ENCODE measurements at regions not wholly inside any gene's neighbourhood (a gene's known extent, or its start where the extent isn't known, plus 50 kb on each side); places are given as distances from the start of the nearest gene placed in this dataset.

GRCh38 chr12:20044351-20044750, 324.0 kb upstream of the PDE3A start:
- DNase-seq: no peak
- no peaks in the 10 kb centered on the region for H3K36me3 ChIP-seq (replicated peaks)
- H3K27me3 ChIP-seq (replicated peaks): no peaks in the 10 kb centered on the region
- TF ChIP-seq, protein P1, sequence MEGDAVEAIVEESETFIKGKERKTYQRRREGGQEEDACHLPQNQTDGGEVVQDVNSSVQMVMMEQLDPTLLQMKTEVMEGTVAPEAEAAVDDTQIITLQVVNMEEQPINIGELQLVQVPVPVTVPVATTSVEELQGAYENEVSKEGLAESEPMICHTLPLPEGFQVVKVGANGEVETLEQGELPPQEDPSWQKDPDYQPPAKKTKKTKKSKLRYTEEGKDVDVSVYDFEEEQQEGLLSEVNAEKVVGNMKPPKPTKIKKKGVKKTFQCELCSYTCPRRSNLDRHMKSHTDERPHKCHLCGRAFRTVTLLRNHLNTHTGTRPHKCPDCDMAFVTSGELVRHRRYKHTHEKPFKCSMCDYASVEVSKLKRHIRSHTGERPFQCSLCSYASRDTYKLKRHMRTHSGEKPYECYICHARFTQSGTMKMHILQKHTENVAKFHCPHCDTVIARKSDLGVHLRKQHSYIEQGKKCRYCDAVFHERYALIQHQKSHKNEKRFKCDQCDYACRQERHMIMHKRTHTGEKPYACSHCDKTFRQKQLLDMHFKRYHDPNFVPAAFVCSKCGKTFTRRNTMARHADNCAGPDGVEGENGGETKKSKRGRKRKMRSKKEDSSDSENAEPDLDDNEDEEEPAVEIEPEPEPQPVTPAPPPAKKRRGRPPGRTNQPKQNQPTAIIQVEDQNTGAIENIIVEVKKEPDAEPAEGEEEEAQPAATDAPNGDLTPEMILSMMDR (IDR thresholded peaks at IDR 0.05; ENCODE audit: low read depth, low read length, missing control alignments): no peak
- no peak overlapping the region for H3K4me3 ChIP-seq (ENCODE audit: low read depth, low read length)
- no peak overlapping the region for H3K27ac ChIP-seq
- in situ Hi-C loops (cut with HindIII; ENCODE audit: low pct_ligation_motif_present, low sequenced_read_pairs): no loop called here

DNA sequence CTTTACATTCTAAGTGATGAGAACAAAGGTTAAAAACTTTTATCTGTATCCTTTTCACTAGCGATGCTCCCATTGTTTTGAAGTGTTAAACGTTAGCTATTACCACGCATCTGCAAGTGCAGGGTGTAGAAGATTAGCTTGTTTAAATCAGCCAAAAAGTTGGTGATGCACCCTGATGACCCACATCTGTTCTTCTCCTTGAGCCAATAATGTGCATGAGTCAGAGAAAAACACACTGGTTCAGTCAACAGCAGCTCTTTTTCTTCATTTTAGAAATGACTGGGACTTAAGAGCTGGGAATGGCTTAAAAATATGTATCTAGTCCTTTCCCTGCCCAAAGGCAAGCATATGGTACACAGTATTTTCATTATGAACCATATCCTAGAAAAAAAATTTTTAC, 323.5 kb upstream of the PDE3A start:
- TF ChIP-seq, protein P1 (IDR thresholded peaks at IDR 0.05; ENCODE audit: low read depth, low read length, missing control alignments): no peak
- Histone ChIP-seq H3K27me3 (replicated peaks) (no peaks in the 10 kb centered on the region), H3K36me3 (replicated peaks) (no peaks in the 10 kb centered on the region), H3K4me3 (ENCODE audit: low read depth, low read length) (no peak overlapping the region), H3K27ac (no peak overlapping the region)
- in situ Hi-C loops (cut with HindIII; ENCODE audit: low pct_ligation_motif_present, low sequenced_read_pairs): no loop called here
- DNase-seq: peak; percentile 11

DNA sequence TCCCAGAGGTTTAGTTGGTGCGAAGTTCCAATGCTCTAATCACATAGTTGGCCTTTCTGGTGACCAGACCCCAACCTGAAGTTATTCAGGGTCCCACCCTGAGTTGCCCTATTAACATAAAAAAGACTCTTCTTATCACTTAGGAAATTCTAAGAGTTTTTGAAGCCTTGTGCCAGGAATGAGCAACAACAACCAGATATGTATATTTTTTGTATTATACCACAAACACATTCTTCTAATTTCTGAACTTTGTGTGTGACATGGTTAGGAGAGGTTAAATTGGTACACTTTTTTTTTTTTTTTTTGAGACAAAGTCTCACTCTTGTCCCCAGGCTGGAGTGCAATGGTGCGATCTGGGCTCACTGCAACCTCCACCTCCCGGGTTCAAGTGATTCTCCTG, 320.4 kb upstream of the PDE3A start:
- no peak overlapping the region for H3K27ac ChIP-seq
- in situ Hi-C loops (cut with HindIII; ENCODE audit: low pct_ligation_motif_present, low sequenced_read_pairs): no loop called here
- no peaks in the 10 kb centered on the region for H3K27me3 ChIP-seq (replicated peaks)
- no peak overlapping the region for H3K4me3 ChIP-seq (ENCODE audit: low read depth, low read length)
- DNase-seq: no peak
- TF ChIP-seq, protein P1 (IDR thresholded peaks at IDR 0.05; ENCODE audit: low read depth, low read length, missing control alignments): no peak
- no peaks in the 10 kb centered on the region for H3K36me3 ChIP-seq (replicated peaks)

GRCh38 chr12:20050221-20050620, 318.1 kb upstream of the PDE3A start:
- H3K27me3 ChIP-seq (replicated peaks): no peaks in the 10 kb centered on the region
- TF ChIP-seq, protein P1 (IDR thresholded peaks at IDR 0.05; ENCODE audit: low read depth, low read length, missing control alignments): no peak
- H3K4me3 ChIP-seq (ENCODE audit: low read depth, low read length): no peak overlapping the region
- no peak overlapping the region for H3K27ac ChIP-seq
- no peak for DNase-seq
- in situ Hi-C loops (cut with HindIII; ENCODE audit: low pct_ligation_motif_present, low sequenced_read_pairs): no loop called here
- no peaks in the 10 kb centered on the region for H3K36me3 ChIP-seq (replicated peaks)

DNA sequence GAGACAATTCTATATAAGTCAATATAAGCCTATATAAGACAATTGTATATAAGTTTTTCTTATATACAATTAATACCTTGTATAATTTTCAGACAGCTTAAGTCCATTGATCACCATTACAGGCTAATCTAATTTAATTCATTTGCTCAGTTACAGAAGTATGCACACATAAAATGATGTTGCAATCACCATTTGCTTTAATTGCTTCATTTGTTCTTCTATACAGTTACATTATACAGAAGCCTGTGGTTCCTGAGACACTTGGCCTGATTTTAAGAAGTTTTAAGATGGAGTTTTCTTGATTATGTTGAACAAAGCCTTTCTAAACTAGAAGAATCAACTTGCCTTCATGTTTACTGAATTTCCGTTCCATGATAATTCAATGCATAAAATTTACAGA, 314.6 kb upstream of the PDE3A start:
- no peaks in the 10 kb centered on the region for H3K36me3 ChIP-seq (replicated peaks)
- no peaks in the 10 kb centered on the region for H3K27me3 ChIP-seq (replicated peaks)
- DNase-seq: no peak
- no peak overlapping the region for H3K4me3 ChIP-seq (ENCODE audit: low read depth, low read length)
- H3K27ac ChIP-seq: no peak overlapping the region
- in situ Hi-C loops (cut with HindIII; ENCODE audit: low pct_ligation_motif_present, low sequenced_read_pairs): no loop called here
- TF ChIP-seq, protein P1 (IDR thresholded peaks at IDR 0.05; ENCODE audit: low read depth, low read length, missing control alignments): no peak

GRCh38 chr12:20055856-20056255, 312.5 kb upstream of the PDE3A start:
- no peaks in the 10 kb centered on the region for H3K36me3 ChIP-seq (replicated peaks)
- DNase-seq: no peak
- no peak overlapping the region for H3K4me3 ChIP-seq (ENCODE audit: low read depth, low read length)
- TF ChIP-seq, protein P1 (IDR thresholded peaks at IDR 0.05; ENCODE audit: low read depth, low read length, missing control alignments): no peak
- H3K27me3 ChIP-seq (replicated peaks): no peaks in the 10 kb centered on the region
- H3K27ac ChIP-seq: no peak overlapping the region
- in situ Hi-C loops (cut with HindIII; ENCODE audit: low pct_ligation_motif_present, low sequenced_read_pairs): no loop called here

All from brain microvascular endothelial cell (primary cell).